Adrenal gland (tissue), 9 donors: ENCODE measurements at regions not wholly inside any gene's neighbourhood (a gene's known extent, or its start where the extent isn't known, plus 50 kb on each side); places are given as distances from the start of the nearest gene placed in this dataset.

Source experiments
- DNase-seq, 7 donors: peaks; one replicate each; pipeline ENCODE4 v3.0.0-alpha.2; 2019 to 2020
- H3K27ac ChIP-seq, 5 donors: fragments of 200-600 bp; sonication (generic) in 4 of 5; 1 replicate in 3 of 5; 2 replicates in 2 of 5; pipeline versions ENCODE4 v1.5.1 to v1.8.0; 2016 to 2020; ENCODE audit warnings: mild to moderate bottlenecking in 1 of 5
- H3K27me3 ChIP-seq: fragments of 200-600 bp; 2 replicates; pipeline ENCODE4 v1.8.0; 2021
- H3K36me3 ChIP-seq, 2 donors: fragments of 200-600 bp; replicated peaks in 1 of 2; 1 replicate in 1 of 2; 2 replicates in 1 of 2; pipeline versions ENCODE4 v1.5.1 to v1.8.0; 2018 to 2022
- H3K4me1 ChIP-seq, 2 donors: fragments of 200-600 bp; replicated peaks in 1 of 2; 1 replicate in 1 of 2; 2 replicates in 1 of 2; pipeline versions ENCODE4 v1.5.1 to v1.8.0; 2018 to 2021
- H3K4me3 ChIP-seq, 4 donors: fragments of 200-600 bp; sonication (generic) in 3 of 4; one replicate each; pipeline ENCODE4 v1.5.1; 2016 to 2018
- H3K9me3 ChIP-seq, 3 donors: fragments of 200-600 bp; sonication (generic) in 1 of 3; replicated peaks in 1 of 3; 1 replicate in 2 of 3; 2 replicates in 1 of 3; pipeline versions ENCODE4 v1.5.1 to v1.8.0; 2016 to 2021
- POLR2A ChIP-seq, 2 donors: fragments of 450-650 bp; IDR thresholded peaks; one replicate each; pipeline ENCODE4 v1.6.1; 2017; ENCODE audit warnings: antibody characterized with exemption in 2 of 2, mild to moderate bottlenecking in 2 of 2, moderate library complexity in 1 of 2
- WGBS, 4 donors: extraction: QIAGEN DNeasy Blood & Tissue Kit in 2 of 4; methylation state at CpG; one replicate each; pipeline versions ENCODE4 v1.1.5 to v1.1.7; 2013 to 2017; 5-methylcytosine and 5-hydroxymethylcytosine counted together
- intact Hi-C, 2 donors: fragments of 100-400 bp; cut with DNase I; formaldehyde crosslinking; loops; one replicate each; pipeline versions ENCODE4 v1.14.1 to v1.15.0; 2022 to 2023
- TF ChIP-seq, protein P1 (sequence below), 6 experiments: fragments of 450-650 bp in 4 of 6; fragments of 200-600 bp in 2 of 6; sonication (generic) in 1 of 6; IDR thresholded peaks; 1 replicate in 5 of 6; 2 replicates in 1 of 6; pipeline versions ENCODE4 v1.5.1 to v1.8.0; 2016 to 2021; ENCODE audit warnings: antibody characterized with exemption in 6 of 6, mild to moderate bottlenecking in 2 of 6, moderate library complexity in 1 of 6
- donor health status: healthy with polysubstance abuse.
- donor health status: Bipolar disorder and iron deficiency.
- donor health status: DM: yes; HTN: yes; CAD: no.
- donor health status: DM: no; HTN: no; CAD: no.
- donor health status: DM: no; HTN: no; CAD: no.

DNA sequence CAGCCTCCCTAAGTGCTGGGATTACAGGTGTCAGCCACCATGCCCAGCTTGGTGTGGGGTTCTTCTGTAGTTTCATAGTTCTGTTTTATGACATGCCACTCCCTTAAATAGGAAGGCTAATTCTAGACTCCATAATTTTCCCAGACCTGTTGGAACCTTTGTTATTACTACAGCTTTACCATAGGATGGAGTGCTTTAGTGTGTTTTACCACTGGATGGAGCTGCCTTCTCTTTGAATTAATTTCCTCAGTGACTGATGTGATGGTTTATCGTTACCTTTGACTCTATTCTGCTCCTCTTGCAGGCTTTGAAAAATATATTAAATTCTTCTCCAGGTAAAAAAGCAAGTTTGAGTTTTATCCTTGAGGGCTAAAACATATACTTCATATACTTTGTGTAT is 84.6 kb upstream of the NEK7 start:
- Histone ChIP-seq H3K9me3 (no peaks in the 10 kb centered on the region), H3K4me3 (no peak overlapping the region), H3K4me1 (no peaks in the 10 kb centered on the region), H3K27ac (no peak overlapping the region), H3K27me3 (peaks cover 5% of the 10 kb centered on the region), H3K36me3 (no peaks in the 10 kb centered on the region)
- WGBS, 4 donors = 56 to 73% (median 67%) methylated on average over 1 of the region's 1 CpG
- no peak for DNase-seq
- intact Hi-C loops = no loop called here
- TF ChIP-seq POLR2A (IDR thresholded peaks at IDR 0.05) = no peak
- TF ChIP-seq, protein P1, sequence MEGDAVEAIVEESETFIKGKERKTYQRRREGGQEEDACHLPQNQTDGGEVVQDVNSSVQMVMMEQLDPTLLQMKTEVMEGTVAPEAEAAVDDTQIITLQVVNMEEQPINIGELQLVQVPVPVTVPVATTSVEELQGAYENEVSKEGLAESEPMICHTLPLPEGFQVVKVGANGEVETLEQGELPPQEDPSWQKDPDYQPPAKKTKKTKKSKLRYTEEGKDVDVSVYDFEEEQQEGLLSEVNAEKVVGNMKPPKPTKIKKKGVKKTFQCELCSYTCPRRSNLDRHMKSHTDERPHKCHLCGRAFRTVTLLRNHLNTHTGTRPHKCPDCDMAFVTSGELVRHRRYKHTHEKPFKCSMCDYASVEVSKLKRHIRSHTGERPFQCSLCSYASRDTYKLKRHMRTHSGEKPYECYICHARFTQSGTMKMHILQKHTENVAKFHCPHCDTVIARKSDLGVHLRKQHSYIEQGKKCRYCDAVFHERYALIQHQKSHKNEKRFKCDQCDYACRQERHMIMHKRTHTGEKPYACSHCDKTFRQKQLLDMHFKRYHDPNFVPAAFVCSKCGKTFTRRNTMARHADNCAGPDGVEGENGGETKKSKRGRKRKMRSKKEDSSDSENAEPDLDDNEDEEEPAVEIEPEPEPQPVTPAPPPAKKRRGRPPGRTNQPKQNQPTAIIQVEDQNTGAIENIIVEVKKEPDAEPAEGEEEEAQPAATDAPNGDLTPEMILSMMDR (IDR thresholded peaks at IDR 0.05) = peak in 1 of 6 experiments; percentile 14

GRCh38 chr1:198075296-198075695 is 81.5 kb upstream of the NEK7 start:
- 74 to 80% (median 78%) methylated on average over 4 of the region's 4 CpGs for WGBS, 4 donors
- no peak overlapping the region for H3K27ac ChIP-seq
- no peak overlapping the region for H3K4me3 ChIP-seq
- no peaks in the 10 kb centered on the region for H3K4me1 ChIP-seq
- no peaks in the 10 kb centered on the region for H3K9me3 ChIP-seq
- DNase-seq = no peak
- intact Hi-C loops = no loop called here
- no peaks in the 10 kb centered on the region for H3K36me3 ChIP-seq
- no peak for TF ChIP-seq POLR2A (IDR thresholded peaks at IDR 0.05)
- TF ChIP-seq, protein P1 (IDR thresholded peaks at IDR 0.05) = no peak
- H3K27me3 ChIP-seq = peaks cover 5% of the 10 kb centered on the region

- Histone ChIP-seq H3K27me3 (no peaks in the 10 kb centered on the region), H3K36me3 (no peaks in the 10 kb centered on the region), H3K27ac (no peak overlapping the region), H3K4me1 (no peaks in the 10 kb centered on the region), H3K9me3 (no peaks in the 10 kb centered on the region), H3K4me3 (no peak overlapping the region)
- intact Hi-C loops = no loop called here
- WGBS, 4 donors = 23 to 80% (median 47%) methylated on average over 1 of the region's 1 CpG
- no peak for DNase-seq
- TF ChIP-seq POLR2A (IDR thresholded peaks at IDR 0.05) = no peak
- TF ChIP-seq, protein P1 (IDR thresholded peaks at IDR 0.05) = no peak
Measured at GRCh38 chr1:198079432-198079951, 77.3 kb upstream of the NEK7 start.

GRCh38 chr1:198082576-198082975 is 74.2 kb upstream of the NEK7 start:
- DNase-seq = no peak
- WGBS, 4 donors = 61 to 72% (median 65%) methylated on average over 3 of the region's 3 CpGs
- no peaks in the 10 kb centered on the region for H3K9me3 ChIP-seq
- no peak overlapping the region for H3K4me3 ChIP-seq
- H3K27me3 ChIP-seq = no peaks in the 10 kb centered on the region
- intact Hi-C loops = loop anchor here (10.0 kb wide), 2 partner anchors 272 to 382 kb away; no protein-coding TSS in a partner anchor
- no peaks in the 10 kb centered on the region for H3K4me1 ChIP-seq
- H3K27ac ChIP-seq = no peak overlapping the region
- TF ChIP-seq, protein P1 (IDR thresholded peaks at IDR 0.05) = no peak
- TF ChIP-seq POLR2A (IDR thresholded peaks at IDR 0.05) = no peak
- H3K36me3 ChIP-seq = no peaks in the 10 kb centered on the region
